ENCODE measurements at regions not wholly inside any gene's neighbourhood (a gene's known extent, or its start where the extent isn't known, plus 50 kb on each side); places are given as distances from the start of the nearest gene placed in this dataset.
"Not testable (repeated sequence)": the region's sequence is repeated elsewhere in the genome, so short reads cannot be mapped to it uniquely, and the experiment has no call there.

DNA sequence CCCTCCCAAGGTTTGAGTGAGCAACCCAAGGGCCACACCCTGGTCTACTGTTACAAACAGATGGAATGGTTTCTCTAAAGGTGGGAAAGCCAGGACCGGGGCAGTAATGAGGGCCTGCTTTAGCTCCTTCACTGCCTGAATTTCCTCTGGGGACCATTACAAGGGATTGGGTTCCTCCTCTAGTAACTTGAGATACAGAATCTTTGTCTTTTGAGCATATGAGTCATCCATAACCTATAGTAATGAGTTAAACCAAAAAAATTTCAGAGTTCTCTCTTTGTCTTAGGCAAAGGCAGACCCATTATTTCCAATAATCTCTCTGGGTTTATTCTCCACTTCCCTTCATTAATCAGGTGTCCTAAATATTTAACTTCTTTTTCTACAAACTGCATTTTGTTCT lies 618.8 kb downstream of the HINT1 start:
- no peak for DNase-seq

DNA sequence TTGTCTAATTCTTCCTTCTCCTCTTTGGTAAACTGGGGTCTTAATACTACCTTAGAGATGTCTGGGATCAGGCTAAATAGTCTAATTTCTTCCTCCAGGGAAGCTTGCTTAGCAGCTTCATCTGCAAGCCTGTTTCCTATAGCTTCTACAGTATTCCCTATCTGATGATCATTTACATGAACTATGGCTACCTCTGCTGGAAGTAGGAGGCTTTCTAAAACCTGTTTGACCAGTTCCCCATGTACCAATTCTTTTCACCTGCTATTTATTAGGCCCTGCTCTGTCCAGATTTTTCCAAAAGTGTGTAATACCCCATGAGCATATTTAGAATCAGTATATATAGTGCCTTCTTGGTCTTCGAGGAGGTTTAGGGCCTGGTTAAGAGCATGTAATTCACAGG lies 619.8 kb downstream of the HINT1 start:
- DNase-seq, result no peak

DNA sequence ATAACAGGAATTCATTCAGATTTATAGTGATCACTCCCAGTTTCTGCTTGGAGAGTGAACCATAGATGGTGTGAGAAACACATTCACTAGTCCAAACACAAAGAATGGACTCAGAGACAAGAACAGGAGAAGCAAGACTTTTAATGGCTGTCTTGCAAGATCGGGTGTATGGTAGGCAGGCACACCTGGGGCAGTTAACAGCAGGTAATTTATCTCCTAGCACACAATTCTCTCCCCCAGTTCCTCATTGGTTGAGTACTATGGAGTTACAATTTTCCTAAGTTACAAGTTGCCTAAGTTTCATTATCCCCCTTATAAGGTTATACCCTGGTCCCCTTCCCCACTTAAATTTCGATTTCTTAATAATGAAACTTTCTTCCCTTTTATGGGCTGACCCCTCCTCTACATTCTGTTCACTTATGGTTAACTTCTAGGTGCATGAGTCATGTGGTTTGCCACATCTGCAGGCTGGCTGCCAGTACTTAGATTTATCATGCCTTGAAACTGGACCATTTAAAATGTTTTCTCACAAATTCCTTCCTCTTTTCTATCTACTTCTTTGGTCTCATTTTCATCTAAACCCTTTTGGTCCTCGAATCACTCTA lies 623.3 kb downstream of the HINT1 start:
- no peak for DNase-seq

DNA sequence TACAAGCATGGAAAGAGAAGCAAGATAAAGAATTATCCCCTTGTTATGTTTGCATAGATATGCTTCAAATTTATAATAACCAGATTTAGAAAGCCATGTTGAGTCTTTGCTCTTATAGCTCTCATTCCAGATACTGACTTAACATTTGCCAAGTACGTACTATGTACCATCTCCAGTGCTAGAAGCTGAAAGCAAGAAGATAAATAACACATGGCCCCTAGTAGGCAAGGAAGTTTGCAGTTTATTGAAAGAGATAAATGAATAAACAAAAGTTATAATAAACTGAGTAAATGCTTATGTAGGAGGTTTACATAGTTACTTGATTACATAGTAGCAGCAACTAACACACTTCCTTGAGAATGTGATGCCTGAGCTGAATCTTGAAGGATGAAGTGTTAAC lies 628.4 kb downstream of the HINT1 start:
- DNase-seq, result no peak

DNA sequence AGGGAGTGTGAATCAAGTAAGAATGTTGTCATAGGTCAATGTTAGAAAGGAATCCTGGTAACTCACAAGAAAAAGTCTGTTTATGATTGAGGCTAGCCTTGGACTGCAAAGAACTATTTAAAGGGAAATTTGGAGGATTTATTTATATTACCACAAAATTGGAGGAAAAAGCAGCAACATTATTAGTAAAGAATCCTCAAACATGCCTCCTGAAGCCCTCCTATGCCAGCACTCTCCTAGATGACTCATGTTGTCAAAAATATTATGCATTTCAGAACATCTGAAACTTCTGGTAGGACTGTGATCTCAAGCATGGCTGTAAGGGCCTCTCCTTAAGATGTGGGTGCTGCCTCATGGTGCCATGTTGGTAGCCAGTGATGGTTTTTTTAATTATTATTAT lies 628.5 kb downstream of the CHSY3 start:
- DNase-seq, result no peak

DNA sequence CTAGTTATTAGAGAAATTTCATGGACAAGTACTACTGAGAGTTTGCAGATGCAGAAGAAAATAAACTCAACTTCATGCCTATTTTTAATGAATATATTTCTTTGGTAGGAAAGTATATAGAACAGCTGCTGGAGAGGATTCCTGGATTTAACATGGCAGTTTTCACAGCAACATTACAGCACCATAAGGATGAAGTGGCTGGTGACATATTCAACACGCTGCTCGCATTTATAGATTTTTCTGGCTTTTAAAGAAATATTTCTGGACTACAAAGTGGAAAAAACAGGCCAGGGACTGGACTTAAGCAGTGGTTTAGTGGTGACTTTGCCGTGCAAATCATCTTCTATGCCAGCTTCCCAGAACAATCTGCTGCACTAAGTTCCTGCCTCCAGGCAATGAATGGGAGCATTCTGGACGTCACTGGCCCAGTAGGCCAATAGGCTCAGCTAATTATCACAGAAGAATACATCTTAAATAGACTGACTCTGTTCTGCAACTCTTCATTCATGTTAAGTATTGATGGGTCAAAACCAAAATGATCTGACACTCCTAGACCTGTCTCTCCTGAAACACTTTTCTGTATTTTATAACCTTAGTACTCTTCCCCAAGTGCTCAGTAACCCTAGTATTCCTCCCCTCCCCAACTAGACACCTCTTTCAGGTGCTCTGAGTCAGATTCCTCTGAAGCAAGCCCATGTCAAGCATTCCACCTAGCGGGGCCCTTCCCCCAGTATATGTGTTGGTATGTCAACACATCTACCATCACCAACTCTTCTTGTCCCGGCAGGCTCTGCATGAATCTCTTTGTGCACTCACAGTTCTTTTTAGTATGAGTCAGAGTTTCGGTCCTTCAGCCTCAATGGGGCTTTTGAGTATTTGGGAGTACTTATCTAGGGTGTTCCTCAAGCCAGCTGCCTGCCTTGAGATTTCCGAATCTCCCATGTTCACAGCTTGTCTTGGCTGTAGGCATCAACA lies 625.5 kb downstream of the CHSY3 start:
- no peak for DNase-seq

DNA sequence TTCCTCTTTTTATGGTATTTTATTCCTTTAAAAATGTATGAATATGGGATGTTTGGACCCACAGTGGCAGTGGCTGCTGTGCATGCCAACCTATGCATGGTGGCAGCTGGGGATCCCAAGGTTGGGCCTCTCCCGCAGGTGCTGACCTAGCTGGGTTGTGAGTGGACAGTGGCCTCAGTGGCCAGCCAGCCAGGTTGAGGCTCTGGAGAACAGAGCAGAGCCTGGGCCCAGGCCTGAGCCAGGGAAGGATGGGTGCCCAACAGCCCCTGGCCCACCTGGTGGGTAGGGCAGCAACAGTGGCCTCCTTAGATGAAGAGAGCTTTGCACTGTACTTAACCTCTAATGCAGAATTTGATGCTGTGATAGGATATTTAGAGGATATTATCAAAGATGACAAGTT lies 624.8 kb downstream of the CHSY3 start:
- no peak for DNase-seq

DNA sequence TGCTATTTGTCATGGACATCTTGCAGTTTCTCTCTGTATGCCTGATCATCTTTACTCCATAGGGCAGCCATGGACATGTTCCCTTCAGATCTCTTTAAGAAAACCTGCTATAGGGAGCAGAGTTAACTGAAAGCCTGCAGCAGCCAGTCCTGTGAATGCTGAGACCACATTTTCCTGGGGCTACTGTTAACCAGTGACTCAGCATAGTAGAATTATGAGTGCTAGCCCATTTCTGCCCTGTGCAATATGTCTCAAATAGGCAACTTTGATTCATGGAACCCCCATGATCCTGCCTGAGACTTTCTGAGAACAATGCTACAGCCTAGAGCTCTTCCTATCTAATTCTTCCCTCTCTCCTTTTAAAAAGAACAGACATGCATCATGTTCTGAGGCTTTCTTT lies 624.2 kb downstream of the CHSY3 start:
- no peak for DNase-seq

DNA sequence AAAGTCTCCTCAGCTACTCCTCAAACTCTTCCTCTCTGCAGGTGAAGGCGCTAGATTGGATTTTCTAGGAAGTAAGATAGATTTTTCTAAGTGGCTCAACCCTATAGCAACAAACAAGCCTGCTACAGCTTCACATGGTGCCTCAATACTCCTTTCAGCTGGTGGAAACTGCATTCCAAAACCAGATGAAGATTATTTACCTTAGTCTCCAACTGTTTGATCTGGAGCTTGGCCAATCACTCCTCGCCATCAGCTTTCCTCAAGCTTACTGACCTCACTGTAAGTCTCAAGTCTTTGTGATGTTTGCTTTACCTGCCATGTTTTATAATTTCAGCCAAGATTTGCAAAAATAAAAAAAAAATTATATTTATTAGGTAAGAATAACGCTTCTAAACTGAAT lies 622.4 kb downstream of the CHSY3 start:
- DNase-seq, result no peak

DNA sequence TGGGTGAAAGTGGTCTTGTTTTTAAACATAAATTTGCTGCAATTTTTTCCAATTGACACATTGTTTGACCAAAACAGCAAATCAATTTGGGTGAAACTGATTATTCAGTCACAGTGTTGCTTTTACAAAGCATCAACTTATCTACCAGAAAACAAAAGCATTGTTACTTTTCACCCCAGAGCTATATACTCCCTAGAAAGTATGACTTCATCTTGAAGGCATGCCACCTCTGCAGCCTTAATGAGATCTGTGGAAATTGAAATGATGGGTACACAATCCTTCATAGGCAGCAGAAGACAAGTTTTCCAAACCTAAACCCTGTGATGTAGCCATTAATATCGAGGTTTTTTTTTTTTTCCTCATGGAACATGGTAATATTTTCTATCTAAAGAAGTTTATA lies 615.9 kb downstream of the CHSY3 start:
- no peak for DNase-seq

DNA sequence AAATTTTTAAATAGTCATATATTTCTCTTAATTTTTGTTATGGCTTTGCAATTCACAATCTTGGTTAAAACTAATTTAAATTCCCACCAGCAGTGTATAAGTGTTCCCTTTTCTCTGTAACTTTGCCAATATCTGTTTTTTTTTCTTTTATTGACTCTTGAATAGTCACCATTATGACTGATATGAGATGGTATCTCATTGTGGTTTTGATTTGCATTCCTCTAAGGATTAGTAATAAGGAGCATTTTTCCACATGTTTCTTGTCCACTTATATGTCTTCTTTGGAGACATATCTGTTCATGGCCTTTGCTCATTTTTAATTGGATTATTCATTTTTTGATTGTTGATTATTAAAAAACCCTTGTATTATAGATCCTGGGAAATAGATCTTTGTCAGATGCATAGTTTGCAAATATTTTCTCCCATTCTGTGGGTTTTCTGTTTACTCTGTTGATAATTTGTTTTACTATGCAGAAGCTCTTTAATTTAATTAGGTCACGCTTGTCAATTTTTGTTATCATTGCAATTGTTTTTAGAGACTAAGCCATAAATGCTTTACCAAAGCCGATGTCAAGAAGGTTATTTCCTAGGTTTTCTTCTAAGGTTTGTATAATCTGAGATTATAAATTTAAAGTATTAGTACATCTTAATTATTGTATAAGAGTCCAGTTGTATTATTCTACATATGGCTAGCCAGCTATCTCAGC lies 610.9 kb downstream of the CHSY3 start:
- DNase-seq, result no peak

DNA sequence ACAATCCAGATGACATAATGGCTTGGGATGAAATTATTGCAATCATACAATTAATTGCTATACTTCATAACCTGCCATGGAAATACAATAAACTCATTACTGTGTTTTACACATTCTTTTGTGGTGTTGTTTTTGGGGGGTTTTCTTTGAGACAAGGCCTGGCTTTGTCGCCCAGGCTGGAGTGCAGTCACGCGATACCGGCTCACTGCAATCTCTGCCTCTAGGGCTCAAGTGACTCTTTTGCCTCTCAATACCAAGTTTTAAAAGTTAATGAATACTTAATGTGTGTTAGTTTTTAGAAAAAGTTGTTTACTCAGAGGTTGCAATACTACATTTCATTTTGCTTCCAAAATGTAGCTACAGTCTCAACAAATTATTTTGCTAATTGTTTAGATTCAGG lies 598.4 kb downstream of the CHSY3 start:
- DNase-seq, result no peak

DNA sequence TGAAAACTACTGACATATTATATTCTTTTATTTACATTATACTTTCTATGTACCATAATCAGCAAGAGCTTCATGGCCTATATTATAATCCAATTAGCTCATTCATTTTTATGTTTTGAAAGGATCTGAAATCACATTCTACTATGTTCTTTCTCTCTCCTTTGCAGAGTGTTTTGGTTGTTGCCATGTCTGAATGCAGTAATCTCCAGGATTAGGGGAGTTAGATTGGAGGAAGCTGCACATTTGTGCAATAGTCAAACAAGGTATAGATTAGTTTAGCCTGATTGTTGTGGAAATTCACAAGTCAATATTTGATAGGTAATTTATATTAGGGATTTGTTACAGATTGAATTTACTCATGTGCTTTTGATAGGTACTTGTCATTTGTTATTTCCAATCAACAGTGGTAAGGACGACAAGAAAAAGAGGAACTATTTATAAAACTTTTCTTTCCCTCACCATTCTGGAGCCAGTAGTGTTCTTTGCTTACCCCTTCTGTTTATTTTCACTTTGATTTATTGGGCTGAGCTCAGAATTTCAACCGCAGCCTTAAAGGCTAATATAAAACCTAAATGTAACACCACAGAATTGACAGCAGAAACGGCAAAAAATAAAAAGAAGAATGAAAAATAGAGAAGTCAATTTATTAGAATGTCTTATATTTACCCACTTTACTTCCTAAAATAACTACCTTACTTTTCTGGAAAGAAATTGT lies 597.0 kb downstream of the CHSY3 start:
- DNase-seq, result no peak

DNA sequence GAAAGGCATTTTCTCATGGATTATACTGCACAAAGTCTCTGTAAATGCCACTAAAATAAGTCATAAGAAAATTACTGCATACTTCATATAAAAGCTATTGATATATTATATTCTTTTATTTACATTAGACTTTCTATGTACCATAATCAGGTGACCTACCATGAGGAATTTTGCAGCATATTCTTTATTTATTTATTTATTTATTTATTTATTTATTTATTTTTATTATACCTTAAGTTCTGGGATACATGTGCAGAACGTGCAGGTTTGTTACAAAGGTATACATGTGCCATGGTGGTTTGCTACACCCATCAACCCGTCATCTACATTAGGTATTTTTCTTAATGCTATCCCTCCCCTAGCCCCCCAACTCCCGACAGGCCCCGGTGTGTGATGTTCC lies 596.2 kb downstream of the CHSY3 start:
- DNase-seq, result not testable (repeated sequence)

DNA sequence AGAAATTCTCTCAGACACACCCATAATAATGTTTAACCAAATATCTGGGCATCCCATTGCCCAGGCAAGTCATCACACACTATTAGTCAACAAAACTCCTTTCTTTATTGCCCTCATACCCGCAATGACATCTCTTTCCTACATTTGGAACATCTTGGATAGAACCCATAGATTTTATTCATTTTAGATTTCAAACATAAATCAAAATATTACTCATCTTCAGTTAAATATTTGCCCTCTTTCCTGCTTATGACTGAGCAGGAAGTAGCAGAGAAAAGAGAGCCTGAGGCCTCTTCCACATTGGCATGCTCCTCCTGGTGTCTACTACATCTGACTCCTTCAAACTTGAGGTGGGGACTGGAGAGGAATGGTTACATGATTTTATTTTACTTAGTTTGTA lies 592.0 kb downstream of the CHSY3 start:
- no peak for DNase-seq

DNA sequence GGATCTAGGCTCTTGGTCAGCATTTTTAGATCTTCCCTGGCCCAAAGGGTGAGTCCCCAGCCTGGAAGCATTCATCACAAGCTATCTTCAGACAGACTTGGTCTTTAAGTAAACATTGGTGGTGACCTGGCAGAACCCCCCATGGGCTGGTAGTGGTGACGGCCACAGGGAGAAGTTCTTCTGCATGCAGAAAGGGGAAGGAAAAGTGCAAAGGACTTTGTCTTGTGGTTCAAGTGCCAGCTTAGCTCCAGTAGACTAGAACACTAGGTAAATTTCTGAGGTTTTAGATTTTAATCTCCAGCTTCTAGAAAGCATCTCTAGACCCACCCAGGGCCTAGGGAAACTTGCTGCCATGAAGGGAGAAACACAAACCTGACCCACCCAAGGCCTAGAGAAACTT lies 584.0 kb downstream of the CHSY3 start:
- no peak for DNase-seq

DNA sequence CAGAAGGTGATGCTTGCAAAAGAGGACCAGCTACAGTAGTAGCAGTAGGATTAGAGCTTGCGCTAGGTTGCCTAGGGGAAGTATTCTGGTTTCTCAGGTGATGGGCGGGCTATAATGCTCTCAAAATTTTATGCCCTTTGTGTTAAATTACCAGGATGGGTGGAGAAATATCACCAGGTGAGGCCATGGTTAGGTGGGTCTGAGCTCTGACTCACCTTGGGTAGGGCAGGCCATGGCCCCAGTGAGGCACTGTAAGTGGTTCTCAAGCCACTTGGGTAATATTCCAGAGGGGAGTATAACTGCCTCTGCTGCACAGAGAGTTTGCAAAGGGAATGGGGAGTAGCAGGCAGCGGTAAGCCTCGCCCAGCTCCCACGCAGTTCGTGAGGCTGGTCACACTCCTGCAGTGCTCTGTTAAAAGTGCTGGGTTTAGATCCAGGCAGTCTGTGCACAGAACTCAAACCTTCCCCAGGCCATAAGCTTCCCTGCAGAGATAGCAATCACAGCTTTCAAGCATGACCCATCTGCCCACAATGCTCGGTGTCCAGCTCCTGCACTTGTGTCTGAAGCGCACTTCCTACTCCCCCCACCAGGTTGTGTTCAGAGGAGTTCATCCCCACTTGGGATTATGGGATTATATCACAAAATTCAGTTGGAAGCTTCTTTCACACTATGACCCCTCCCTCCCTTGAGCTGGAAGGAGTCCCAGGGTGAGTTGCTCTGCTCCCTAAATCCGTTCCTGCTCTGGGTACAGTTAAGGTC lies 575.0 kb downstream of the CHSY3 start:
- no peak for DNase-seq

DNA sequence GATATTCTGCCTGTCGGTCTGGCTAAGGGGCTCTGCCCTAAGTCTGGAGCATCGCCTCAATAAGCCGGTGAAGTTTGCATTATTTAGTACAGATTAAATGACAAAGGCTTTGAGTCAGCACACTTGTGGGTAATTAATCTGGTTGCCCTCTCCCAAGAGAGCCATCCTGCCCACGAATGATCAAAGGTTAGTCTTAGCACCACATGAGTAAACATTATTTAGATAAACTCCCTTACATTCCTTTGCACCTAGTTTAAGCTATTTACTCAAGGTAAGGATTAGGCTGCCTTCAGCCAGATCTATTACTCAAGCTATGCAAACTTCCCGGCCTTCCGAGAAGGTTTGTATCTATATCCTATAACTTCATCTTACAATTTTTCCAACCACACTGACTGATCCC lies 572.1 kb downstream of the CHSY3 start:
- no peak for DNase-seq

DNA sequence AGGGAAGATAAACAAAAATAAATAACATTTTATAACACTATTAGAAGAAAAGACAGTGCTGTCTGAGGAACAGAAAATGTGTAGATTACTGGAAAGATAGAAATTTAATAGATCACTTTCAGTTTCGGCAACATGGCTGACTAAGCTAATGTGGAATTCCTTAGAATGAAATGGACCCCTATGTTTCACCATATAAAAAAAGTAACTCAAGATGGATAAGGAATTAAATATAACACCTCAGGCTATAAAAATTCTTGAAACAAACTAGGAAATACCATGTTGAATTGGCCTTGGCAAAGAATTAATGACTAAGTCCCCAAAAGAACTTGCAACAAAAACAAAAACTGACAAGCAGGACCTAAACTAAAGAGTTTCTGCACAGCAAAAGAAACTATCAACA lies 558.3 kb downstream of the CHSY3 start:
- DNase-seq, result no peak

DNA sequence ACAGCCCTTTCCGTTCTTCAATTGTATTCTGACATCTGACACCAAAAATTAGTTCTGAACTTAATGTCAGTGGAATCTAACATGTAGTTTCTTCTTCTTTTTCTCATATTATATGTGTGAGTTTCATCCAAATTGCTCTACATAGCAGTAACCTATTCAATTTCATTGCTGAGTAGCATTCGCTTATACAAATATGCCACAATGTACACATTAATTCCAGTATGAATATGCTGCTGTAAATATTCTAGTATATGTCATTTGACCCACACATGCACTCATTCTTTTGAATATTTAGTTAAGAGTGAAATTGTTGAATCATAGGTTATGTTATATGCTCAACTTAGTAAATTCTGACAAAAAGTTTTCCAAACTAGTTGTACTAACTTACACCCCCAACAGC lies 550.9 kb downstream of the CHSY3 start:
- no peak for DNase-seq

DNA sequence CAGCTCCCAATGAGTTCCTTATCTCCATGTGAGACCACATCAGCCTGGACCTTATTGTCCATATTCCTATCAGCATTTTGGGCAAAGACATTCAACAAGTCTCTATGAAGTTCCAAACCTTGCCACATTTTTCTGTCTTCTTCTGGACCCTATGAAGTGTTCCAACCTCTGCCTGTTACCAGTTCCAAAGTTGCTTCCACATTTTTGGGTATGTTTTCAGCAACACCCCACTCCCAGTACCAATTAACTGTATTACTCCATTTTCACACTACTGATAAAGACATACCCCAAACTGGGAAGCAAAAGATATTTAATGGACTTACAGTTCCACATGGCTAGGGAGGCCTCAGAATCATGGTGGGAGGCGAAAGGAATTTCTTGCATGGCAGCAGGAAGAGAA lies 548.5 kb downstream of the CHSY3 start:
- DNase-seq, result no peak

DNA sequence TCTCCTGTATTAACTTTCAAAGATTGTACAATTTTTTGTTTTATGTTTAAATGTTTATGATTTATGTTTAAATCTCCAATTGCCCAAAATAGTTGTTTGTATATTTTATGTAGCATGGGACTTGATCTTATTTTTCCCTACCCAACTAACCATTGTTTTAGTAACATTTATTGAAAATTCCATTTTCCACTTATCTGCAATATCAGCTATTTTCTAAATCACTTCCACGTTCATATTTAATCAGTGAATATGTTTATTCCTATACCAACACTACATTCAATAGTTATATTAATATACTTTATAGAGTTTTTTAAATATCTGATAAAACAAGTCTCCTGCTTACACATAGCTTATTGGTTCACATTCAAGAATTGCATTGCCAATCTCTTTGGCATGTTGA lies 532.2 kb downstream of the CHSY3 start:
- DNase-seq, result no peak
